H1 (cell line): ENCODE measurements at regions not wholly inside any gene's neighbourhood (a gene's known extent, or its start where the extent isn't known, plus 50 kb on each side); places are given as distances from the start of the nearest gene placed in this dataset.

ENCODE experiments used
- HDAC6 ChIP-seq: IDR thresholded peaks from one replicate; pipeline ENCODE4 v1.7.1; 2012; ENCODE audit warnings: low read depth, mild to moderate bottlenecking, inconsistent platforms, low read length, moderate library complexity
- NRF1 ChIP-seq: IDR thresholded peaks from 2 replicates; pipeline ENCODE4 v1.6.1; 2011; ENCODE audit warnings: mild to moderate bottlenecking, low read depth, low read length, improper control_type of control experiment
- POLR2A ChIP-seq, 2 experiments: IDR thresholded peaks; 1 replicate in 1 of 2; 2 replicates in 1 of 2; pipeline ENCODE4 v1.6.1; 2011; ENCODE audit warnings: low read depth in 2 of 2, low read length in 2 of 2, mild to moderate bottlenecking in 2 of 2; ENCODE audit errors: control extremely low read depth in 1 of 2
- RBBP5 ChIP-seq: IDR thresholded peaks from 2 replicates; pipeline ENCODE4 v1.7.1; 2012; ENCODE audit warnings: low read depth, mild to moderate bottlenecking, inconsistent platforms, low read length, moderate library complexity, borderline replicate concordance
- RFX5 ChIP-seq: IDR thresholded peaks from 2 replicates; pipeline ENCODE4 v1.6.1; 2011; ENCODE audit warnings: low read depth, low read length, improper control_type of control experiment, borderline replicate concordance
- SUZ12 ChIP-seq: fragments of 200-600 bp; sonication (generic); IDR thresholded peaks from 2 replicates; pipeline ENCODE4 v1.6.1; 2012; ENCODE audit warnings: mild to moderate bottlenecking, inconsistent platforms, low read length, moderate library complexity, mixed read lengths
- TF ChIP-seq, protein P1 (sequence below): fragments of 300-600 bp; sonication (generic); IDR thresholded peaks from 2 replicates; pipeline ENCODE4 v1.7.1; 2012; ENCODE audit warnings: low read length, moderate library complexity, mild to moderate bottlenecking, inconsistent platforms; ENCODE audit not compliant: insufficient replicate concordance
- TF ChIP-seq, protein P2 (sequence below): IDR thresholded peaks from 2 replicates; pipeline ENCODE4 v1.6.1; 2011; ENCODE audit warnings: low read depth, mild to moderate bottlenecking, low read length; ENCODE audit not compliant: insufficient read depth

- TF ChIP-seq NRF1 (no peak), RBBP5 (no peak), POLR2A (IDR thresholded peaks at IDR 0.05; ENCODE audit: control extremely low read depth in 1 of 2, low read depth in 2 of 2, low read length in 2 of 2) (no peak), SUZ12 (no peak), HDAC6 (no peak), RFX5 (no peak)
- TF ChIP-seq, protein P1, sequence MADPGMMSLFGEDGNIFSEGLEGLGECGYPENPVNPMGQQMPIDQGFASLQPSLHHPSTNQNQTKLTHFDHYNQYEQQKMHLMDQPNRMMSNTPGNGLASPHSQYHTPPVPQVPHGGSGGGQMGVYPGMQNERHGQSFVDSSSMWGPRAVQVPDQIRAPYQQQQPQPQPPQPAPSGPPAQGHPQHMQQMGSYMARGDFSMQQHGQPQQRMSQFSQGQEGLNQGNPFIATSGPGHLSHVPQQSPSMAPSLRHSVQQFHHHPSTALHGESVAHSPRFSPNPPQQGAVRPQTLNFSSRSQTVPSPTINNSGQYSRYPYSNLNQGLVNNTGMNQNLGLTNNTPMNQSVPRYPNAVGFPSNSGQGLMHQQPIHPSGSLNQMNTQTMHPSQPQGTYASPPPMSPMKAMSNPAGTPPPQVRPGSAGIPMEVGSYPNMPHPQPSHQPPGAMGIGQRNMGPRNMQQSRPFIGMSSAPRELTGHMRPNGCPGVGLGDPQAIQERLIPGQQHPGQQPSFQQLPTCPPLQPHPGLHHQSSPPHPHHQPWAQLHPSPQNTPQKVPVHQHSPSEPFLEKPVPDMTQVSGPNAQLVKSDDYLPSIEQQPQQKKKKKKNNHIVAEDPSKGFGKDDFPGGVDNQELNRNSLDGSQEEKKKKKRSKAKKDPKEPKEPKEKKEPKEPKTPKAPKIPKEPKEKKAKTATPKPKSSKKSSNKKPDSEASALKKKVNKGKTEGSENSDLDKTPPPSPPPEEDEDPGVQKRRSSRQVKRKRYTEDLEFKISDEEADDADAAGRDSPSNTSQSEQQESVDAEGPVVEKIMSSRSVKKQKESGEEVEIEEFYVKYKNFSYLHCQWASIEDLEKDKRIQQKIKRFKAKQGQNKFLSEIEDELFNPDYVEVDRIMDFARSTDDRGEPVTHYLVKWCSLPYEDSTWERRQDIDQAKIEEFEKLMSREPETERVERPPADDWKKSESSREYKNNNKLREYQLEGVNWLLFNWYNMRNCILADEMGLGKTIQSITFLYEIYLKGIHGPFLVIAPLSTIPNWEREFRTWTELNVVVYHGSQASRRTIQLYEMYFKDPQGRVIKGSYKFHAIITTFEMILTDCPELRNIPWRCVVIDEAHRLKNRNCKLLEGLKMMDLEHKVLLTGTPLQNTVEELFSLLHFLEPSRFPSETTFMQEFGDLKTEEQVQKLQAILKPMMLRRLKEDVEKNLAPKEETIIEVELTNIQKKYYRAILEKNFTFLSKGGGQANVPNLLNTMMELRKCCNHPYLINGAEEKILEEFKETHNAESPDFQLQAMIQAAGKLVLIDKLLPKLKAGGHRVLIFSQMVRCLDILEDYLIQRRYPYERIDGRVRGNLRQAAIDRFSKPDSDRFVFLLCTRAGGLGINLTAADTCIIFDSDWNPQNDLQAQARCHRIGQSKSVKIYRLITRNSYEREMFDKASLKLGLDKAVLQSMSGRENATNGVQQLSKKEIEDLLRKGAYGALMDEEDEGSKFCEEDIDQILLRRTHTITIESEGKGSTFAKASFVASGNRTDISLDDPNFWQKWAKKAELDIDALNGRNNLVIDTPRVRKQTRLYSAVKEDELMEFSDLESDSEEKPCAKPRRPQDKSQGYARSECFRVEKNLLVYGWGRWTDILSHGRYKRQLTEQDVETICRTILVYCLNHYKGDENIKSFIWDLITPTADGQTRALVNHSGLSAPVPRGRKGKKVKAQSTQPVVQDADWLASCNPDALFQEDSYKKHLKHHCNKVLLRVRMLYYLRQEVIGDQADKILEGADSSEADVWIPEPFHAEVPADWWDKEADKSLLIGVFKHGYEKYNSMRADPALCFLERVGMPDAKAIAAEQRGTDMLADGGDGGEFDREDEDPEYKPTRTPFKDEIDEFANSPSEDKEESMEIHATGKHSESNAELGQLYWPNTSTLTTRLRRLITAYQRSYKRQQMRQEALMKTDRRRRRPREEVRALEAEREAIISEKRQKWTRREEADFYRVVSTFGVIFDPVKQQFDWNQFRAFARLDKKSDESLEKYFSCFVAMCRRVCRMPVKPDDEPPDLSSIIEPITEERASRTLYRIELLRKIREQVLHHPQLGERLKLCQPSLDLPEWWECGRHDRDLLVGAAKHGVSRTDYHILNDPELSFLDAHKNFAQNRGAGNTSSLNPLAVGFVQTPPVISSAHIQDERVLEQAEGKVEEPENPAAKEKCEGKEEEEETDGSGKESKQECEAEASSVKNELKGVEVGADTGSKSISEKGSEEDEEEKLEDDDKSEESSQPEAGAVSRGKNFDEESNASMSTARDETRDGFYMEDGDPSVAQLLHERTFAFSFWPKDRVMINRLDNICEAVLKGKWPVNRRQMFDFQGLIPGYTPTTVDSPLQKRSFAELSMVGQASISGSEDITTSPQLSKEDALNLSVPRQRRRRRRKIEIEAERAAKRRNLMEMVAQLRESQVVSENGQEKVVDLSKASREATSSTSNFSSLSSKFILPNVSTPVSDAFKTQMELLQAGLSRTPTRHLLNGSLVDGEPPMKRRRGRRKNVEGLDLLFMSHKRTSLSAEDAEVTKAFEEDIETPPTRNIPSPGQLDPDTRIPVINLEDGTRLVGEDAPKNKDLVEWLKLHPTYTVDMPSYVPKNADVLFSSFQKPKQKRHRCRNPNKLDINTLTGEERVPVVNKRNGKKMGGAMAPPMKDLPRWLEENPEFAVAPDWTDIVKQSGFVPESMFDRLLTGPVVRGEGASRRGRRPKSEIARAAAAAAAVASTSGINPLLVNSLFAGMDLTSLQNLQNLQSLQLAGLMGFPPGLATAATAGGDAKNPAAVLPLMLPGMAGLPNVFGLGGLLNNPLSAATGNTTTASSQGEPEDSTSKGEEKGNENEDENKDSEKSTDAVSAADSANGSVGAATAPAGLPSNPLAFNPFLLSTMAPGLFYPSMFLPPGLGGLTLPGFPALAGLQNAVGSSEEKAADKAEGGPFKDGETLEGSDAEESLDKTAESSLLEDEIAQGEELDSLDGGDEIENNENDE, result no peak
- TF ChIP-seq, protein P2, sequence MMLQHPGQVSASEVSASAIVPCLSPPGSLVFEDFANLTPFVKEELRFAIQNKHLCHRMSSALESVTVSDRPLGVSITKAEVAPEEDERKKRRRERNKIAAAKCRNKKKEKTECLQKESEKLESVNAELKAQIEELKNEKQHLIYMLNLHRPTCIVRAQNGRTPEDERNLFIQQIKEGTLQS, result no peak
Measured at GRCh38 chr4:123478859-123479345, 82.3 kb downstream of the SPRY1 start (continued).
